HS-27A (cell line): ENCODE measurements at regions not wholly inside any gene's neighbourhood (a gene's known extent, or its start where the extent isn't known, plus 50 kb on each side); places are given as distances from the start of the nearest gene placed in this dataset.

Source experiments
- DNase-seq: peaks from one replicate; pipeline ENCODE4 v3.0.0-alpha.2; 2012; ENCODE audit warnings: low read depth, missing footprints

- no peak for DNase-seq
Observed at GRCh38 chr2:150162241-150162942, 325.1 kb downstream of the RND3 start.

DNA sequence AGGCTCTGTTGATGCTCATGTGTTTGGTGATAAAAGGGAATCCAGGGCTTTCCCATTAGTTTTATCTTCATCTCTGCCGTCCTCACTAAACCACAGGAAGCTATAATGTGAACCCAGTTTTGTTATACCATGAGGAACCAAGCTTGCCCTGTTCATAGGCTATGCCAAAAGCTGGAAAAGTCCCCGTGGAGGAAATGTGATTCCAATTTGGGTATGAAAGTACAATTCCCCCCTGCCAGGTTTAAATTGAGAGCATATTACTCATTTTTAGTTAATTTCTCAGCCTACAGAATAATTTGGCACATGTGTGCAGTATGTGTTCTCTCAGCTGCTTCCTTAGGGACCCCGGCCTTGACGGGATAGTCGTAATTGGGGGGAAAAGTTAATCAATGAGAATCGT, 327.4 kb downstream of the RND3 start:
- DNase-seq: no peak

DNA sequence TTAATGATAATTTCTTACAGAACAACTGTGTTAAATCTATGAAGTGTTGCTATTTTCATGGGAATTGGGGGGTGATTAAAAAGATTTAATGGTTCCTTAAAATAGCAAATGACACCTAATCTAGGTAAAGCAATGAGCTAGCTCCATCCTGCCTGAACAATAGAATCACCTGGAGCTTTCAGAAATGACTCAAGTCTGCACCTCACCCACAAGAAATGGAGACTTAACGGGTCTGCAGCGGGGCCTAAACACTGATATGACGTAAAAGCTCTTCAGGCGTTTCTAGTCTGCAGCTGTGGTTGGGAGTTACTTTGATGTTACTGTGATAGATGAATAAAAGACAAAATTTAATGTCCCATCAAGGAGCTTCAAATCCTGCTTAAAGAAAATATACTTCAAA, 328.2 kb downstream of the RND3 start:
- no peak for DNase-seq

- DNase-seq: no peak
Observed at GRCh38 chr2:150156876-150157275, 330.6 kb downstream of the RND3 start.

- DNase-seq: no peak
Observed at GRCh38 chr2:150156415-150156814, 331.1 kb downstream of the RND3 start.

- no peak for DNase-seq
Observed at GRCh38 chr2:150154308-150154797, 333.1 kb downstream of the RND3 start.

DNA sequence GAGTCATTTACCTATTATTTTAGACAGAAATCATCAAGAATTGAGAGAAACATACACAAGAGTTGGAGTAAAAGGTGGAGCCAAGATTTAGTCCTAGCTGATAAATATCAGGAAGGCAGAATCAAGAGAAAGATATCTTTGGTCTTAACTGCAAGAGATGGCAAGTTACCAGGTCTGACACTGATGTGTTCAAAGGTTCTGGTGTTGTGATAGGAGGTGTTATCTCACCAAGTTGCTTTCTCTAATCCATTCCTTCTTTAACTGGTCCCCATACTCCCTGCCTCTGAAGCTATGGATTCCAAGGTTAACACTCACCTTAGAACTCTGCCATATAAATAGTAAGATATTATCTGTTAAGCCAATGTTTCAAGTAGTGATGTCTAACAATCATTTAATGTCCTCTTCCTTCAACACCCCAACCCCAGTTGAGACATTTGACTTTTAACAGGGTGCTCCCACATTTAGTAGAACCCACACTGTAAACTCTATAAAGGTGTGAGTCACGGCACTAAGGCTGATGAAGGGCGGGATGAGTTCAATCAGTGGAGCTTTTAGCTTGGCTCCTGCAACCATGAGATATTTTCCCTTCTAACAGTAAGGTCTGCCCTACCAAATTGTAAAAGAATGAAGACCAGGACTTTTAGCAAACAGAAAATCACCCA, 333.7 kb downstream of the RND3 start:
- DNase-seq: no peak

- no peak for DNase-seq
Observed at GRCh38 chr2:150152230-150152629, 335.2 kb downstream of the RND3 start.

- no peak for DNase-seq
Observed at GRCh38 chr2:150150144-150150543, 337.3 kb downstream of the RND3 start.

DNA sequence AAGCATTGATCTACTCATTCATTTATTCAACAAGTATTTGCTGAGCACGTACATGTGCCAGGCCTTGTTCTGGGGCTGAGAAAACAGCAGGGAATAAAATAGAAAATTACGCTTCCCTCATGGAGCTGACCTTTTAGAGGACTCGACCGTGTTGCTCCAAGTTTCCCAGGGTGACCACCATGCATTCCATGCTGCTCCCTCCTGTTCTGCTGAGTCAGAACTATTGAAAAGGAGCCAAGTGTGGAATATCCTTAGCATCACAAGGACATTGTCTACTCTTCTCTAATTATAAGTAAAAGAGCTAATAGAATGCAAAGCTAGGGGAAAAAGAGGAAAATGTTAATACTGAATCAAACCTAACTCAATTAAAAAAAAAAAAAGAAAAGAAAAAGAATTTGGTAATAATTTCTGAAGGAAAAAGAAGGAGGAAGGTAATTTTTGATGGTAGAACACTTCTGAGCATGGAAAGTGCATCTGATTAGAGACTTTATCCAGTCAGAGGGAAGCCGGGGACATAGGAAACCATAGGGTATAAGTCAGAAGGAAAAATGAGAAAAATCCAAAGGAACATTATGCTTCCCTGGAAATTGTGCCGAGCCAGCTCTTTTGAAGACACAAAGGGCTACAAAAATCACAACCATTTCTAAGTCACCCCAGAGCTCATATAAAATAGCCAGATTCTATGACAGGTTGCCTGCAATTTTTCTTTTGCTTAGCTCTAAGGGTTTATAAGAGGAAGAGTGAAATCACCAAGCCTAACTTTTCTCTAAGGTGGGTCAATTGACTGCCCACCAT, 339.4 kb downstream of the RND3 start:
- no peak for DNase-seq

GRCh38 chr2:150146879-150147278, 340.6 kb downstream of the RND3 start:
- DNase-seq: no peak

DNA sequence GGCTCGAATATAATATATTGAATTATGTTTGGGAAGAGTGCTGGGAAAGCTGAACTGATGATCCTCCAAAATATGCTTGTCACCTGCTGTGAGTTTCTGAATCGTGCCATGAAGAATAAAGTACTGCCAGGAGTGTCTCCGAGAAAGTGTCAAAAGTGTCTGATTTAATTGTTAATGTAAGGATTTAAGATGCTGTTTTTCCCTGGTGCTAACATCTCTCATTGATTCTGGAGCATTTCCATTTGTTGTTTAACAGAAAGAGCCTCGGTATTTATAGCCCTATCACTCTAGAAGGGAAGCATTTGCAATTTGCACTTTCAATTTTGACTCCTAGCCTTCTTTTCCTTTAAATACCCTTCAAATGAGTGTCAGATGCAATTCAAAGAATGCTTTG, 342.2 kb downstream of the RND3 start:
- DNase-seq: no peak

- no peak for DNase-seq
Observed at GRCh38 chr2:150144546-150145298, 342.7 kb downstream of the RND3 start.

DNA sequence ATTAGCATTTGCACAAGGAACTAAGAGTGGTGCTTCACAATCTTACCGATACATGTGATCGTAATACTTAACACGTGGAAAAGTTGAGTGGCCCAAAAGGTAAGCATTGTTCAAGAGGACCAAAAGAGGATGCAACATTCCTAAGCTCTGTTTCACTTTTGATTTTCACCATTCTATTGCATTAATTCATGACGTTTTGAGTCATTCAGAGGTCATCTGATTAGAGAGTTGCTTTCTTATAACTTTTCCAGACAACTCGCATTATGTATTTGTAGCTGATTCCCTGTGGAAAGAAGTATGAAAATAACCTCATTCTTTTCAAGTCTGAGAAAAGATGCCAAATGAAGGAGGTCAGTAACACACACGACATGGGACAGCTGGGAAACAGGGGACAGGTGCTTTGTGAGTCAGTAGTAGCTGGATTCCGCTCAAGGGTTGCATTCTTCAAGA, 344.4 kb downstream of the RND3 start:
- peak; percentile 73 for DNase-seq

- DNase-seq: peak; percentile 77
Observed at GRCh38 chr2:150142561-150142960, 344.9 kb downstream of the RND3 start.

- no peak for DNase-seq
Observed at GRCh38 chr2:150141226-150142001, 346.1 kb downstream of the RND3 start.

- DNase-seq: no peak
Observed at GRCh38 chr2:150140777-150141176, 346.7 kb downstream of the RND3 start.

DNA sequence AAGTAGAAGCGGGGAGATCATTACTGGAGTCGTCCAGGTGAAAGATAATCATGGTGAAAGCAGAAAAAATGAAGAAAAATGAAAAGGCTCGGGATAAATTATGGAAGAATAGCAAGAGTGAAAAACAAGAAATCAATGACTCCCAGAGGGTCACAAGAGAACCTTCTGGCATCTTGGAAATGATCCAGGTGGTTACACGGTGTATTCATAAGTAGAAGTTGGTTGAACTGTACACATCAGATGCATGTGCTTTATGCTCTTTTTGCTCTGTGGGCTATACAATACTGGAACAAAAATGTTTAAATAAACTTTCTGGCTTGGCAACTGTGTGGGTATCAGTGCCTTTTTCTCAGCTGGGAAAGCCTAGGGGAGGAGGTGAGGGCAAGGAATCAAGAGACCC, 348.9 kb downstream of the RND3 start:
- no peak for DNase-seq

DNA sequence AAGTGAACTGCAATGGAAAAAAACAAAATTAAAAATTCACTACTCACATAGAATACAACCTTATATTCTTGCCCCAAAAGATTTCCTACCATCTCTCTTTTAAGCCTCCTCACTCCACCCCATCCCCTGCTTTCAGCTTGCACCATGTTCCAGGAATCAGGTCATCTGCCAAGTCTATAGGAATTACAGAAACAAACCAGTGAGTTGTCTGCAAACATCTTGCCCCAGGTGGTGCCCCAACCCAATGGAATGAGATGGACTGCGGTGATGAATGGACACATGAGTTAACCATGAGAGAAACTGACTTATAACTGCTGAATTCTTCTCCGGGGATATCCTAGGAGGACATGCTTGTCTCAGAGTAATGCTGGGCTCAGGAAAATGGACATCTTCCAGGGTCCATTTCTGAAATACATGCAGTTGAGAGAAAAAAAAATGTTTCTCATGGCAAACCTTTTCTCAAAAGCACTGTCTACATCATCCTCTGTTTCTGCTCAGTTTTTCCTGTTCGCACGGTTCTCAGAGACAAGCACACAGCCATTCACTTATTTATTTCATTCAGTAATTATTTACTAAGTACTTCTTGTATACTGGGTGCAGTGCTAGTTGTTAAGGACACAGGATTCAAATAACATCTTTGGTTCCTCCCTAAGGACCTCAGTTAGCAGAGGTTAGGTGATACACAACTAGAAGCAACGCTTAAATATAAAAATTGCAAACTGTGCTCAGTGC, 350.0 kb downstream of the RND3 start:
- no peak for DNase-seq

- DNase-seq: no peak
Observed at GRCh38 chr2:150136893-150137292, 350.6 kb downstream of the RND3 start.

- no peak for DNase-seq
Observed at GRCh38 chr2:150136401-150136800, 351.1 kb downstream of the RND3 start.
